NCI-H82 (cell line): ENCODE measurements at regions not wholly inside any gene's neighbourhood (a gene's known extent, or its start where the extent isn't known, plus 50 kb on each side); places are given as distances from the start of the nearest gene placed in this dataset.
"Not testable (repeated sequence)": the region's sequence is repeated elsewhere in the genome, so short reads cannot be mapped to it uniquely, and the experiment has no call there.

ENCODE experiments used
- DNase-seq: peaks from one replicate; lab custom pipeline; 2025; lab: John Stamatoyannopoulos, UW

GRCh38 chr3:170814822-170815221 is 55.2 kb downstream of the RPL22L1 start:
- no peak for DNase-seq

GRCh38 chr3:170813266-170813665 is 56.7 kb downstream of the RPL22L1 start:
- DNase-seq = peak; percentile 18

- peak; percentile 95 for DNase-seq
Observed at GRCh38 chr3:170811928-170812591, 57.9 kb downstream of the RPL22L1 start.

- DNase-seq = no peak
Observed at GRCh38 chr3:170811515-170811914, 58.5 kb downstream of the RPL22L1 start.

- DNase-seq = no peak
Observed at GRCh38 chr3:170809975-170810357, 60.0 kb downstream of the RPL22L1 start.

- DNase-seq = peak; percentile 92
Observed at GRCh38 chr3:170809007-170809974, 60.7 kb downstream of the RPL22L1 start.

GRCh38 chr3:170808041-170808440 is 62.0 kb downstream of the RPL22L1 start:
- no peak for DNase-seq

- no peak for DNase-seq
Observed at GRCh38 chr3:170806676-170807075, 63.3 kb downstream of the RPL22L1 start.

- DNase-seq = no peak
Observed at GRCh38 chr3:170806141-170806540, 63.9 kb downstream of the RPL22L1 start.

GRCh38 chr3:170805296-170805695 is 64.7 kb downstream of the RPL22L1 start:
- not testable (repeated sequence) for DNase-seq

GRCh38 chr3:170804634-170805033 is 65.4 kb downstream of the RPL22L1 start:
- DNase-seq = not testable (repeated sequence)

- no peak for DNase-seq
Observed at GRCh38 chr3:170804078-170804477, 65.9 kb downstream of the RPL22L1 start.

- DNase-seq = peak; percentile 14
Observed at GRCh38 chr3:170802164-170803151, 67.5 kb downstream of the RPL22L1 start.

GRCh38 chr3:170801597-170801996 is 68.4 kb downstream of the RPL22L1 start:
- no peak for DNase-seq

GRCh38 chr3:170800275-170800674 is 69.7 kb downstream of the RPL22L1 start:
- not testable (repeated sequence) for DNase-seq

- DNase-seq = no peak
Observed at GRCh38 chr3:170799009-170799408, 71.0 kb downstream of the RPL22L1 start.

GRCh38 chr3:170797685-170798084 is 72.3 kb downstream of the RPL22L1 start:
- no peak for DNase-seq

GRCh38 chr3:170792471-170792870 is 77.5 kb downstream of the RPL22L1 start:
- no peak for DNase-seq

GRCh38 chr3:170790647-170791046 is 79.3 kb downstream of the RPL22L1 start:
- no peak for DNase-seq

GRCh38 chr3:170787464-170787863 is 82.5 kb downstream of the RPL22L1 start:
- no peak for DNase-seq

- no peak for DNase-seq
Observed at GRCh38 chr3:170785454-170785853, 84.5 kb downstream of the RPL22L1 start.

GRCh38 chr3:170784406-170784805 is 85.6 kb downstream of the RPL22L1 start:
- no peak for DNase-seq
